ENCODE measurements at regions not wholly inside any gene's neighbourhood (a gene's known extent, or its start where the extent isn't known, plus 50 kb on each side); places are given as distances from the start of the nearest gene placed in this dataset.

GRCh38 chr9:3704890-3705289 lies 179.1 kb upstream of the RFX3 start:
- no peak overlapping the region for H3K4me3 ChIP-seq (ENCODE audit: low read depth, low read length)
- DNase-seq (ENCODE audit: low read depth), result no peak
- no peak for TF ChIP-seq CTCF (IDR thresholded peaks at IDR 0.05; ENCODE audit: insufficient read depth, low read depth, low read length, missing control alignments)

DNA sequence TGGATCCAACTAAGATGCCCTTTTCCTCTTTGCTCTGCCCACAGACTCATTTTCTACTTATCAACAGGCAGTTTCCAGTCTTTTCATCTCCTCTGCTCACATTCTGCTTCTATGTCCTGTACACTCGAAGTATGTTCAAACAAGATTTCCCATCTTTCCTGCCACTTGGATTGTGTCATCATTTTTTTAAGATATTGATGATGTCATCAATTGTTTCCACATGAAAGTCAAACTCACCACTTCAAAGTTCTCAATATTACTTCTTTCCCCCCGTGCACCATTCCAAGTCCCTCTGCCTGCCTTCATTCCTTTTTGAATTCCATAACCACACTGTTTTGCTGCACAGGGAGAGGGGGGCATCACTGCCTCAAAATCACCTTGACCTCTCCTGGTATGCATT lies 175.0 kb upstream of the RFX3 start:
- H3K4me3 ChIP-seq (ENCODE audit: low read depth, low read length), result no peak overlapping the region
- no peak for TF ChIP-seq CTCF (IDR thresholded peaks at IDR 0.05; ENCODE audit: insufficient read depth, low read depth, low read length, missing control alignments)
- DNase-seq (ENCODE audit: low read depth), result no peak

DNA sequence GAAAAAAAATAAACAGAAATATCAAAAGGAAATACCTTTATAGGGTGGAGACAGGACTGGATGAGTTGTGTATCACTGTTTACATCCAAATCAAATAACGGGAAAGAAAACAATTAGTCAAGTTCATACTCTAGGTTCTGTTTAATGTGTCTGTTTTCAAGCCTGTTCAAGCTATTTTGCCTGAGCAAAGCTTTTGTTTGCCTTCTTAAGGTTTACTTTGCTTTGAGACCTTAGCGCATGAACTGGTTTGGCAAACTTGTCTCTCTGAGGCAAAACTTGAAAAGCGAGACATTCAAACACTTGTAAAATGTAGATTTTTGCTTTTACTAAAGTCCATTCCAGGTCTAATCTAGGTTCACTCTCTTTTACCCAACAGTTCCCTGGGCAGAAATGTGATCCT lies 174.1 kb upstream of the RFX3 start:
- DNase-seq (ENCODE audit: low read depth), result no peak
- no peak for TF ChIP-seq CTCF (IDR thresholded peaks at IDR 0.05; ENCODE audit: insufficient read depth, low read depth, low read length, missing control alignments)
- H3K4me3 ChIP-seq (ENCODE audit: low read depth, low read length), result no peak overlapping the region

GRCh38 chr9:3698531-3698930 lies 172.7 kb upstream of the RFX3 start:
- H3K4me3 ChIP-seq (ENCODE audit: low read depth, low read length), result no peak overlapping the region
- no peak for TF ChIP-seq CTCF (IDR thresholded peaks at IDR 0.05; ENCODE audit: insufficient read depth, low read depth, low read length, missing control alignments)
- no peak for DNase-seq (ENCODE audit: low read depth)

DNA sequence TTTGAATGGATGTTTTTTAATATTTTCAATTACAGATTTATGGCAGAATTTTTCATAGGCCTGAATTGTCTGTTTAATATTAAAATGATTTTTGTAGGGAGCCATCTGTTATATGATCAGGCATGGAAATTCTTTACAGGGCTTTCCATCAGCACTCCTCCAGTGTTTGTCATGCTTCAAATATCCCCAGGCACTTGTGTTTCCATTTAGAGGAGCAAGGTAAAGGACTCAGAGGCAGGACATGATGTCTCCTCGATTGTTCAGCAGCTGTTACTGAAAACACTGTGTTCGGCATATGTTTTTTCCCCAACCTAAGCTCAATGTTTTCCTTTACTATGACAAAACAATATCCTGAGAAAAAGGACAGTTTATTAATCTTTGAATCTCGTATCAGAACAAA lies 172.3 kb upstream of the RFX3 start:
- no peak overlapping the region for H3K4me3 ChIP-seq (ENCODE audit: low read depth, low read length)
- no peak for DNase-seq (ENCODE audit: low read depth)
- no peak for TF ChIP-seq CTCF (IDR thresholded peaks at IDR 0.05; ENCODE audit: insufficient read depth, low read depth, low read length, missing control alignments)

- no peak overlapping the region for H3K4me3 ChIP-seq (ENCODE audit: low read depth, low read length)
- TF ChIP-seq CTCF (IDR thresholded peaks at IDR 0.05; ENCODE audit: insufficient read depth, low read depth, low read length, missing control alignments), result no peak
- DNase-seq (ENCODE audit: low read depth), result no peak
Observed at GRCh38 chr9:3696368-3696767, 170.6 kb upstream of the RFX3 start.

GRCh38 chr9:3692606-3693005 lies 166.8 kb upstream of the RFX3 start:
- no peak overlapping the region for H3K4me3 ChIP-seq (ENCODE audit: low read depth, low read length)
- TF ChIP-seq CTCF (IDR thresholded peaks at IDR 0.05; ENCODE audit: insufficient read depth, low read depth, low read length, missing control alignments), result no peak
- DNase-seq (ENCODE audit: low read depth), result no peak

Data from GM12865 (cell line).